ENCODE measurements at regions not wholly inside any gene's neighbourhood (a gene's known extent, or its start where the extent isn't known, plus 50 kb on each side); places are given as distances from the start of the nearest gene placed in this dataset.

DNA sequence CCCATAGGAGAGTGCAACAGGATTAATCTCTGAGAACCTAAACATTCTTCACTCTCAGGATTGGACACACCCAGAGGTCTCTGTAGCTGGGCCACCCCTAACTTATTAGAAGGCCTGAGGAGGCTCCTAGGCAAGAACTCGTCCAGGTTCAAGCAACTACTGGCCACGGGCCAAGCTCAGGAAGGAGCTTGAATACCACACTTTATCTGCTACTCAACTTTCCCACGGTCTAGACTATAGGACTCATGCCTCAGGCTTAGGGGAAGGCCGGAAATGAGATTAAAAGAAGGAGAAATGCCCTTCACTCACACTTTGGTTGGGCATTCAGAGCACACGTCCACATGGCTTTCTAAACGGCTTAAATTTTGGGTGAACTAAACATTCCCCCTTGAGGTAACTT lies 142.8 kb upstream of the PHYHIPL start:
- no peaks in the 10 kb centered on the region for H3K27me3 ChIP-seq (ENCODE audit: insufficient read depth)
- H3K79me2 ChIP-seq (replicated peaks; ENCODE audit: insufficient read depth), result no peaks in the 10 kb centered on the region
- Mint-ChIP-seq H3K36me3 (ENCODE audit: low read depth) (no peaks in the 10 kb centered on the region), H3K4me1 (no peaks in the 10 kb centered on the region), H3K27ac (no peak overlapping the region), H3K9me3 (no peaks in the 10 kb centered on the region), H3K4me3 (no peak overlapping the region), H3K27me3 (ENCODE audit: insufficient read depth, low read depth, poor library complexity) (no peaks in the 10 kb centered on the region)
- no peaks in the 10 kb centered on the region for H3K36me3 ChIP-seq (ENCODE audit: insufficient read depth)
- DNase-seq (ENCODE audit: low spot score), result no peak
- no peak overlapping the region for H3K4me2 ChIP-seq
- no peaks in the 10 kb centered on the region for H3F3A ChIP-seq (replicated peaks; ENCODE audit: low read depth)
- peaks cover 6% of the 10 kb centered on the region; the same call in 1 of the 2 replicates for H3K9me2 ChIP-seq (ENCODE audit: insufficient read depth)
- no peak for ATAC-seq
- no peak for TF ChIP-seq STAT1 (IDR thresholded peaks at IDR 0.05; ENCODE audit: unreplicated experiment)
- no peak for TF ChIP-seq EZH2 (IDR thresholded peaks at IDR 0.05; ENCODE audit: low read depth, unreplicated experiment)
- no peak for TF ChIP-seq CREB1 (CRISPR knock-in tag; IDR thresholded peaks at IDR 0.05; ENCODE audit: low read depth)
- no peak for TF ChIP-seq EZH2phosphoT487 (IDR thresholded peaks at IDR 0.05; ENCODE audit: unreplicated experiment)
- no peak for TF ChIP-seq ZNF114 (CRISPR knock-in tag; IDR thresholded peaks at IDR 0.05)
- TF ChIP-seq ETS1 (IDR thresholded peaks at IDR 0.05), result no peak
- TF ChIP-seq ZNF331 (CRISPR knock-in tag; IDR thresholded peaks at IDR 0.05; ENCODE audit: low read depth), result no peak
- TF ChIP-seq, protein P1, sequence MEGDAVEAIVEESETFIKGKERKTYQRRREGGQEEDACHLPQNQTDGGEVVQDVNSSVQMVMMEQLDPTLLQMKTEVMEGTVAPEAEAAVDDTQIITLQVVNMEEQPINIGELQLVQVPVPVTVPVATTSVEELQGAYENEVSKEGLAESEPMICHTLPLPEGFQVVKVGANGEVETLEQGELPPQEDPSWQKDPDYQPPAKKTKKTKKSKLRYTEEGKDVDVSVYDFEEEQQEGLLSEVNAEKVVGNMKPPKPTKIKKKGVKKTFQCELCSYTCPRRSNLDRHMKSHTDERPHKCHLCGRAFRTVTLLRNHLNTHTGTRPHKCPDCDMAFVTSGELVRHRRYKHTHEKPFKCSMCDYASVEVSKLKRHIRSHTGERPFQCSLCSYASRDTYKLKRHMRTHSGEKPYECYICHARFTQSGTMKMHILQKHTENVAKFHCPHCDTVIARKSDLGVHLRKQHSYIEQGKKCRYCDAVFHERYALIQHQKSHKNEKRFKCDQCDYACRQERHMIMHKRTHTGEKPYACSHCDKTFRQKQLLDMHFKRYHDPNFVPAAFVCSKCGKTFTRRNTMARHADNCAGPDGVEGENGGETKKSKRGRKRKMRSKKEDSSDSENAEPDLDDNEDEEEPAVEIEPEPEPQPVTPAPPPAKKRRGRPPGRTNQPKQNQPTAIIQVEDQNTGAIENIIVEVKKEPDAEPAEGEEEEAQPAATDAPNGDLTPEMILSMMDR (conservative IDR thresholded peaks at IDR 0.05; ENCODE audit: low read depth in 2 of 2), result no peak
- no peak for TF ChIP-seq NANOG (IDR thresholded peaks at IDR 0.05; ENCODE audit: borderline replicate concordance)
- TF ChIP-seq POLR2AphosphoS5 (IDR thresholded peaks at IDR 0.05; ENCODE audit: low read depth), result no peak
- TF ChIP-seq JUNB (IDR thresholded peaks at IDR 0.05; ENCODE audit: unreplicated experiment), result no peak
- TF ChIP-seq, protein P2, sequence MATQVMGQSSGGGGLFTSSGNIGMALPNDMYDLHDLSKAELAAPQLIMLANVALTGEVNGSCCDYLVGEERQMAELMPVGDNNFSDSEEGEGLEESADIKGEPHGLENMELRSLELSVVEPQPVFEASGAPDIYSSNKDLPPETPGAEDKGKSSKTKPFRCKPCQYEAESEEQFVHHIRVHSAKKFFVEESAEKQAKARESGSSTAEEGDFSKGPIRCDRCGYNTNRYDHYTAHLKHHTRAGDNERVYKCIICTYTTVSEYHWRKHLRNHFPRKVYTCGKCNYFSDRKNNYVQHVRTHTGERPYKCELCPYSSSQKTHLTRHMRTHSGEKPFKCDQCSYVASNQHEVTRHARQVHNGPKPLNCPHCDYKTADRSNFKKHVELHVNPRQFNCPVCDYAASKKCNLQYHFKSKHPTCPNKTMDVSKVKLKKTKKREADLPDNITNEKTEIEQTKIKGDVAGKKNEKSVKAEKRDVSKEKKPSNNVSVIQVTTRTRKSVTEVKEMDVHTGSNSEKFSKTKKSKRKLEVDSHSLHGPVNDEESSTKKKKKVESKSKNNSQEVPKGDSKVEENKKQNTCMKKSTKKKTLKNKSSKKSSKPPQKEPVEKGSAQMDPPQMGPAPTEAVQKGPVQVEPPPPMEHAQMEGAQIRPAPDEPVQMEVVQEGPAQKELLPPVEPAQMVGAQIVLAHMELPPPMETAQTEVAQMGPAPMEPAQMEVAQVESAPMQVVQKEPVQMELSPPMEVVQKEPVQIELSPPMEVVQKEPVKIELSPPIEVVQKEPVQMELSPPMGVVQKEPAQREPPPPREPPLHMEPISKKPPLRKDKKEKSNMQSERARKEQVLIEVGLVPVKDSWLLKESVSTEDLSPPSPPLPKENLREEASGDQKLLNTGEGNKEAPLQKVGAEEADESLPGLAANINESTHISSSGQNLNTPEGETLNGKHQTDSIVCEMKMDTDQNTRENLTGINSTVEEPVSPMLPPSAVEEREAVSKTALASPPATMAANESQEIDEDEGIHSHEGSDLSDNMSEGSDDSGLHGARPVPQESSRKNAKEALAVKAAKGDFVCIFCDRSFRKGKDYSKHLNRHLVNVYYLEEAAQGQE (IDR thresholded peaks at IDR 0.05; ENCODE audit: unreplicated experiment), result no peak
- TF ChIP-seq ZNF462 (CRISPR knock-in tag; IDR thresholded peaks at IDR 0.05), result no peak
- H4K20me1 ChIP-seq (replicated peaks; ENCODE audit: insufficient read depth), result no peaks in the 10 kb centered on the region
- H3K4me3 ChIP-seq, result no peak overlapping the region
- no peaks in the 10 kb centered on the region for H3K4me1 ChIP-seq (ENCODE audit: insufficient read depth)
- H2AFZ ChIP-seq, result peak overlapping the region; percentile 52; the same call in 1 of the 2 replicates
- no peak overlapping the region for H3K27ac ChIP-seq (ENCODE audit: low read depth)

All from GM23338 (cell line).